ENCODE measurements at regions not wholly inside any gene's neighbourhood (a gene's known extent, or its start where the extent isn't known, plus 50 kb on each side); places are given as distances from the start of the nearest gene placed in this dataset.
"Not testable (repeated sequence)": the region's sequence is repeated elsewhere in the genome, so short reads cannot be mapped to it uniquely, and the experiment has no call there.

DNA sequence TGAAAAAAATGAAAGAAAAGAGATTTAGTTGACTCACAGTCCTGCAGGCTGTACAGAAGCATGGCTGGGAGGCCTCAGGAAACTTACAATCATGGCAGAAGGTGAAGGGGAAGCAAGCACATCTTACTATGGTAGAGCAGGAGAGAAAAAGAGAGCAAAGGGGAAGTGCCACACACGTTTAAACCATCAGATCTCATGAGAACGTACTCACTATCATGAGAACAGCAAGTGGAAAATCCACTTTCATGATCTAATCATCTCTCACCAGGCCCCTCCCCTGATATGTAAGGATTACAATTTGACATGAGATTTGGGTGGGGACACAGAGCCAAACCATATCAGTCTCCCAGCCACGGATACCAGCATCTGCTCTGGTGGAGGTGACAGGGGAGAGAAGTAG, 50.8 kb upstream of the CPOX start:
- DNase-seq = no peak

DNA sequence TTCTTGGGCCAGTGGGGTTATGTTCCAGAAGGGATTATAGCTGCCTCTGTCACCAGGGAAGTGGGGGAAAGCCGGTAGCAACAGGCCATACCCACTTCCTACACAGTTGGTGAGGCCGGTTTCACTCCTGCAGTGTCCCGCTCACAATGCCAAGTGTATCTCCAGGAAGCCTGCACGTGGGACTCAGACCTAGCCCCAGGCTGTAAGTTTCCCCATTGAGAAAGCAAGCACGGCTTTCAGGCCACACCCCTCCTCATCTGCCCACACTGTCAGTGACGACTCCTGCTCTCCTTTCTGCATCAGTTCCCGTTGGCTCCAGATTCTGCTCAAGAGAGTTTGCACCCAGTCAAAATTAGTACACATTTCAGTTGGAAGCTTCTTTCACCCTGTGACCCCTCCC, 51.6 kb upstream of the CPOX start:
- no peak for DNase-seq

GRCh38 chr3:98646680-98647079, 53.3 kb upstream of the CPOX start:
- no peak for DNase-seq

- DNase-seq = no peak
Measured at GRCh38 chr3:98647197-98647596, 53.8 kb upstream of the CPOX start.

GRCh38 chr3:98650971-98651779, 57.8 kb upstream of the CPOX start:
- no peak for DNase-seq

DNA sequence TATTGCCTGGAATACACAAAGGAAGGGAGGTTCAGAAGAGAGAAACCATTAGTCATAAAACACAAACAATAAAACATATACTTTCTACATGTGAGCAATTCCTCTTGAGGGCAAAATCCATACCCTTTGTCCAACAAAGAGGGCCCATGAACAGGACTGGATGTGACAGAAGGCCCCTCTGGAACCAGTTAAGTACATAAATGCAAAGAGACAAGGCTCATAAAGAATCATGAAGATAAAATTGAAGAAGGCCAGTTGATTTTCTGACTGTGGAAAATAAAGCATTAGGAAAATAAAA, 58.3 kb upstream of the CPOX start:
- no peak for DNase-seq

DNA sequence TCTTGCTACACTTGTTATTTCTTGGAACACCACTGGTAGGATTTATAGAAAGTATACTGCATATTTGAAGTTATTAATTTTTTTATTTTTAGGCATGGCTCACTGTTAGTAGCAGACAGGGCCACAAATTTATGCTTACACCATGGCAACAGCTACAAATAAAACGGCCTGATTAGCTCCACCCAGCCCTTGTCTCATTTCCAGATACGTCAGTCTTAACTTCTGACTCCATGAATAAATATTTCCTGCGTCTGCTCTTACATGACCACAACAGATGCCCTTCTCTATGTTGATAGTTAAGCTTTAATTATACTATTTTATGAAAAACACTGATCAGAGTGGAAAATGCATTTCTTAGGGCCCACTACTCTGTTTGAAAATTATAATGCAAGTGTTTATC, 62.3 kb upstream of the CPOX start:
- DNase-seq = no peak

DNA sequence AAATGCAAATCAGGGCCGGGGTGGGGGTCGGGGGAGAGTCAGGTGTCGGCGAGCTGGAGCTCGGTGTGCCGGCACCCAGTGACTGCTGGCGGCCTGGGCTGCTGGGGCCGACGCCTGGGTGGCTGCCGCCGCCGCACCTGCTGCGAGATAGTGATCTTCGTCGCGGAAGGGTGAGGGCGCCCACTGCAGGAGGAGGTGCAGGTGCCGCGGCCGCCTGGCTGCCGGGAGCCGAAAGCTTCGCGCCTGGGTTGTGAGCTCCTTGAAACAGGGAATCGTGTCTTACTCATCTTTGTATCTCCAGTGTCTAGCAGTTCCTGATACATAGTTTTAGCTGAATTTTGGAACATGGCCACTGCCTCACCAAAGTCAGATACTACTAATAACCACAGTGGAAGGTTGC, 64.0 kb upstream of the CPOX start:
- DNase-seq = peak; percentile 8

- DNase-seq = no peak
Measured at GRCh38 chr3:98662699-98663098, 69.3 kb upstream of the CPOX start.

GRCh38 chr3:98670020-98670419, 76.6 kb upstream of the CPOX start:
- no peak for DNase-seq

DNA sequence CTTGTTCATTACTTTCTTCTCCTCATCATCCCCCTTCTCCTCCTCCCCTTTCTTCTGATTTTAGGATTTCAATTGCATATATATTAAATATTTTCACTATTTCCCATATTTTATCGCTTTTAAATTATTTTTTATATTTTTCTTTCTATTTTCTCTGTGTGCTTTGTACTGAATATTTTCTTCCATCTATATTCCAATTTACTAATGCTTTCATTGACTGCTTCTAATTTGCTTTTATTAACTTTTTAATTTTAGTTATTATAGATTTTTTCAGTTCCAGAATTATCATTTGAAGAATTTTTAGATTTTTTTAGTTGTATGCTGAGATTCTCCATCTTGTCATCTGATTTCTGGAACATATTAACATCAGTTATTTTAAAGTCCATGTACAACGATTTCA, 83.2 kb upstream of the ST3GAL6 start:
- DNase-seq = no peak

- DNase-seq = no peak
Measured at GRCh38 chr3:98680723-98681122, 82.4 kb upstream of the ST3GAL6 start.

DNA sequence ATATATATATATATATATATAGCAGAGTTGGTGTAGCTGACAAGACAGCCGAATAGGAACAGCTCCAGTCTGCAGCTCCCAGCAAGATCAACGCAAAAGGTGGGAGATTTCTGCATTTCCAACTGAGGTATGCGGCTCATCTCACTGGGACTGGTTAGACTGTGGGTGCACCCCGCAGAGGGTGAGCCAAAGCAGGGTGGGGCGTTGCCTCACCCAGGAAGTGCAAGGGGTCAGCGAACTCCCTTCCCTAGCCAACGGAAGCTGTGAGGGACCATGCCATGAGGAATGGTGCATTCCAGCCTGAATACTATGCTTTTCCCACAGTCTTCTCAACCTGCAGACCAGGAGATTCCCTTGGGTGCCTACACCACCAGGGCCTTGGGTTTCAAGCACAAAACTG, 81.7 kb upstream of the ST3GAL6 start:
- DNase-seq = no peak

DNA sequence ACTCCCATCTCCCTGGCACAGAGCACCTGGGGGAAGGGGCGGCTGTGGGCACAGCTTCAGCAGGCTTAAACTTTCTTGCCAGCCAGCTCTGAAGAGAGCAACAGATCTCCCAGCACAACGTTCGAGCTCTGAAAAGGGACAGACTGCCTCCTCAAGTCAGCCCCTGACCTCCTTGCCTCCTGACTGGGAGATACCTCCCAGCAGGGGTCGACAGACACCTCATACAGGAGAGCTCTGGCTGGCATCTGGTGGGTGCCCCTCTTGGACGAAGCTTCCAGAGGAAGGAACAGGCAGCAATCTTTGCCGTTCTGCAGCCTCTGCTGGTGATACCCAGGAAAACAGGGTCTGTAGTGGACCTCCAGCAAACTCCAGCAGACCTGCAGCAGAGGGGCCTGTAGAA, 80.7 kb upstream of the ST3GAL6 start:
- not testable (repeated sequence) for DNase-seq

DNA sequence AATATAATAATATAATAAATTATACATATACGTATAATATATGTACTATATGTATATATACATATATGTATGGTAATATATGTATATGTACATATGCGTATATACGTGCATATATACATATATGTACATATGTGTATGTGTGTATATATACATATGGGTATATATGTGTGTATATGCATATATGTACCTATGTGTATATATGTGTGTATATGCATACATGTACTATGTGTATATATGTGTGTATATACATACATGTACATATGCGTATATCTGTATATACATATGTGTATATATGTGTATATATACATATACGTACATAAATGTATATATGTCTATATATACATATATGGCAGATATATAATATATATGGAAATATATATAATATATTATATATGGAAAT, 74.8 kb upstream of the ST3GAL6 start:
- no peak for DNase-seq

GRCh38 chr3:98690876-98691275, 72.3 kb upstream of the ST3GAL6 start:
- DNase-seq = no peak

DNA sequence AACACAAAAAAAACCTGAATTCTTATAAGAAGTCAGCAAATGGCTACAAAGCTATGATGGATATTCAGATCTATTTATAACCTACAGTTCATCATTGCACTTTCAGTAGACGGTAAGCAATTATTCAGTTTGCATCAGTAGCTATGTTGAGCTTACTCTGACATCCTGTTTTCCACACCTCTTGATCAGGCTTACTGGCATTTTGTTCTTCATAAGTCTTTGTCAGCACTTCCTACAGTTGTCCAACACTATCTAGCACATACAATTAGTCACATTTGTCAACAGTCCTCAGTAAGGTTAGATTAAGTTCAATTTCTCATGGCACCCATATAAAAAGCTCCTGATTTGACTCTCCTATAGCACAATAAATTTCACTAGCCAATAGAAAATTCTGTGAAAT, 71.2 kb upstream of the ST3GAL6 start:
- DNase-seq = no peak

- DNase-seq = no peak
Measured at GRCh38 chr3:98692787-98693473, 70.2 kb upstream of the ST3GAL6 start.

- DNase-seq = no peak
Measured at GRCh38 chr3:98695796-98696195, 67.3 kb upstream of the ST3GAL6 start.

GRCh38 chr3:98696296-98696695, 66.8 kb upstream of the ST3GAL6 start:
- not testable (repeated sequence) for DNase-seq

DNA sequence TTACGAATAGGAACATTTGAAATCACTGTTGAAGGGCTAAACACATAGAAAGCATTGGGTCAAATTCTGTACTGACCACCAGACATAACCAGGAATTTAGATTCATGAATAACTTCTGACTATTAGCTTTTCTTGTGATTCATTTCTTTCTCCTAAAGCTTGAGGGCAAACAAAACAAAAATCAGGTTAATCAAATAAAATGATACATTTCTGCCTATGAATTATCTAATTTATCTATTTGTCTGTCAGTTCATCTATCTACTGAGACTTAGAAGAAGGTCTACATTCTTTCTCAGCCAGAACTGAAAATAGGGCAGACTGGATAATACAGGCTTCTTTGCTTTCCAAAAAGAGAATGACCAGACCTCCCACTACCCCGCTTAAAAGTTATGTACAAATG, 65.9 kb upstream of the ST3GAL6 start:
- no peak for DNase-seq

DNA sequence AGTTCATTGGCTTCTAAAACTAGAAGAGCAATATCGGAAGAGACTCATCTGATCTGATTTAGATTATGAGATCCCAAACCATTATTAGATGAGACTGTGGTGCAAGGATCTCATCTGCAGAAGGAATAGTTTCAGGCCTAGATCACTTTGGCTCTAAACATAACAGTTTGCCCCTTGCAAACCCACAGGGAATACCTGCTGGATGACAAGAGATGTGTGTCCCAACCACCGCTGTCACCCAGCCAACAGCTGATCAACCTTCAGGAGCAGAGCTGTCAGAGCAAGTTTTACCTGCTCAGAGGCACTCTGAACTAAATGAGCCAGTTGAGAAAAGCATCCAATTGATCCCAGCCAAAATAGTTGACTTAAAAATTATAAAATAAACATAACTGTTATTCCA, 64.0 kb upstream of the ST3GAL6 start:
- no peak for DNase-seq

DNA sequence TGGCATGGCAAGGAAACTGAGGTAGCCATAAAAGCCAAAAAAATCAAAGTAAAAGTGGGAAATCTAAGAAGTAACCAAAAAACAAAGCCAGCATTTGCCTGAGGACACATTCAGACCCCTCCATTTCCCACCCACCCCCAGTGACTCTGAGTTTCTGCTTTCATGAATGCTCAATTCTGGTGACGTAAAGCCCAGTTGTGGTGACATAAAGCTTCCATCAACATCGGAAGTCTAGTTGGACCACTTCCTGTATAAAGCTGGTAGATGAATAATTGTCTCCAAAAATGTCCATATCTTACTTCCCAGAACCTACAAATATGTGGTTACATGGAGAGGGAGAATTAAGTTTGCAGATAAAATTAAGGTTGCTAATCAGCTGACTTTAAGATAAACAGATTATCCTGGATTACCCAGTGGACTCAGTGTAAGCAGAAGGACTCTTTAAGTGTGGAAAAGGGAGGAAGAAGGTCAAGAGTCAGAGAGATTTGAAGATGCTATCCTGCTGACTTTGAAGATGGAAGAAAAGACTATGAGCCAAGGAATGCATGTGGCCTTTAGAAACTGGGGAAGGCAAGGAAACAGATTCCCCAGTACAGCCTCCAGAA, 62.0 kb upstream of the ST3GAL6 start:
- DNase-seq = no peak

- no peak for DNase-seq
Measured at GRCh38 chr3:98702166-98702565, 61.0 kb upstream of the ST3GAL6 start.

DNA sequence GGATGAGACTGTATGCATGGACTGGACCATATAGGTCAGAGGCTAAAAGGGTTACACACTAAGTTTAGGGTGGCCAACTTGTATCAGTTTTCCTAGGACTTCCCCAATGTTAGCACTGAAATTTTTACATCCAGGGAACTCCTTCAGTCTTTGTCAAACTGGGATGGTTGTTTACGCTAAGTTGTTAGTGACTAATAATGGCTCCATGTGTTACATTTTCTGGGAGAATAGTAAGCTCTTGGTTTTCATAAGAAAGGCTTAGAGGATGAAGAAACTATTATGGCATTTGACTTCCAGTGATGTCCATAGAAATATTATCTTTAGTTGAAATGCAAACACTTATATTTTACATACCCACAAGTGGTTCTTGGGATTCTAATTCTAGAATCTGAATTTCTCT, 57.9 kb upstream of the ST3GAL6 start:
- DNase-seq = no peak
